Right ventricle myocardium inferior (tissue), 1 donor: ENCODE measurements at regions not wholly inside any gene's neighbourhood (a gene's known extent, or its start where the extent isn't known, plus 50 kb on each side); places are given as distances from the start of the nearest gene placed in this dataset.
"Not testable (repeated sequence)": the region's sequence is repeated elsewhere in the genome, so short reads cannot be mapped to it uniquely, and the experiment has no call there.

Experiments used
- ATAC-seq: fragments of 200-7000 bp; cut with Tn5 transposase; one replicate; pipeline ENCODE4 v1.9.1; 2020; ENCODE audit warnings: mild to moderate bottlenecking, moderate library complexity
- DNase-seq: peaks from one replicate; pipeline ENCODE4 v3.0.0; 2021; ENCODE audit errors: missing footprints
- intact Hi-C: fragments of 100-400 bp; cut with DNase I; formaldehyde crosslinking; loops from one replicate; pipeline ENCODE4 v1.11.0; 2022
- donor health status: DM: no; HTN: yes; CAD: no; lungs with severe emphysema.

GRCh38 chr7:142495301-142495700 lies 237.4 kb upstream of the PRSS58 start:
- DNase-seq, ATAC-seq, intact Hi-C loops: not testable (repeated sequence)

GRCh38 chr7:142494021-142494420 lies 236.2 kb upstream of the PRSS58 start:
- intact Hi-C loops = no loop called here
- no peak for ATAC-seq

GRCh38 chr7:142488842-142489241 lies 231.0 kb upstream of the PRSS58 start:
- intact Hi-C loops = no loop called here
- DNase-seq = no peak
- no peak for ATAC-seq

More at GRCh38 chr7:142494021-142494420, 236.2 kb upstream of the PRSS58 start:
- DNase-seq = no peak

- DNase-seq = no peak
- intact Hi-C loops = no loop called here
- no peak for ATAC-seq
Observed at GRCh38 chr7:142488036-142488633, 230.3 kb upstream of the PRSS58 start.

GRCh38 chr7:142487565-142487964 lies 229.7 kb upstream of the PRSS58 start:
- ATAC-seq, DNase-seq, intact Hi-C loops: not testable (repeated sequence)

GRCh38 chr7:142487124-142487523 lies 229.3 kb upstream of the PRSS58 start:
- DNase-seq (no peak), ATAC-seq (no peak)
- intact Hi-C loops = no loop called here

GRCh38 chr7:142485617-142486226 lies 227.9 kb upstream of the PRSS58 start:
- intact Hi-C loops = no loop called here
- ATAC-seq (no peak), DNase-seq (no peak)

- ATAC-seq (no peak), DNase-seq (no peak)
- intact Hi-C loops = no loop called here
Observed at GRCh38 chr7:142483659-142484317, 225.9 kb upstream of the PRSS58 start.

GRCh38 chr7:142482891-142483658 lies 225.2 kb upstream of the PRSS58 start:
- no peak for DNase-seq
- intact Hi-C loops = no loop called here
- ATAC-seq = no peak

- intact Hi-C loops = no loop called here
- DNase-seq (no peak), ATAC-seq (peak; percentile 29)
Observed at GRCh38 chr7:142481548-142481947, 223.7 kb upstream of the PRSS58 start.

- intact Hi-C loops = no loop called here
Observed at GRCh38 chr7:142478479-142479220, 220.8 kb upstream of the PRSS58 start.

GRCh38 chr7:142477801-142478200 lies 219.9 kb upstream of the PRSS58 start:
- ATAC-seq, intact Hi-C loops, DNase-seq: not testable (repeated sequence)

More at GRCh38 chr7:142478479-142479220, 220.8 kb upstream of the PRSS58 start:
- no peak for DNase-seq
- ATAC-seq = peak; percentile 42

GRCh38 chr7:142477079-142477651 lies 219.3 kb upstream of the PRSS58 start:
- ATAC-seq = no peak
- intact Hi-C loops = no loop called here

GRCh38 chr7:142476077-142476476 lies 218.2 kb upstream of the PRSS58 start:
- ATAC-seq (no peak), DNase-seq (no peak)
- intact Hi-C loops = no loop called here

More at GRCh38 chr7:142477079-142477651, 219.3 kb upstream of the PRSS58 start:
- no peak for DNase-seq

- intact Hi-C loops = loop anchor here (2.0 kb wide), 1 partner anchor 49 kb away; no protein-coding TSS in a partner anchor
- DNase-seq (no peak), ATAC-seq (no peak)
Observed at GRCh38 chr7:142471820-142472219, 214.0 kb upstream of the PRSS58 start.

- intact Hi-C loops = no loop called here
- no peak for ATAC-seq
- DNase-seq = no peak
Observed at GRCh38 chr7:142470544-142470830, 212.6 kb upstream of the PRSS58 start.

GRCh38 chr7:142469696-142470543 lies 212.1 kb upstream of the PRSS58 start:
- intact Hi-C loops = no loop called here
- no peak for DNase-seq
- no peak for ATAC-seq
